K562 (cell line): ENCODE measurements at regions not wholly inside any gene's neighbourhood (a gene's known extent, or its start where the extent isn't known, plus 50 kb on each side); places are given as distances from the start of the nearest gene placed in this dataset.

Experiments used
- ATAC-seq: fragments of 200-7000 bp; cut with Tn5 transposase; 3 replicates; pipeline ENCODE4 v1.9.1; 2020; ENCODE audit warnings: moderate library complexity
- BruUV-seq: library from RNA; stranded (reverse); fragments of 400-500 nt; replicated peaks from 2 replicates; lab custom pipeline; 2021; lab: Mats Ljungman, UMichigan
- CTCF ChIA-PET: fragments of 300-600 bp; formaldehyde crosslinking; extraction: SDS; loops from one replicate; lab custom pipeline; 2021; ENCODE audit warnings: low intra/inter-chr PET ratio; lab: Yijun Ruan, JAX
- POLR2A ChIA-PET: fragments of 300-600, 350-650 bp; sonication (Branson Sonifier 250); formaldehyde crosslinking; extraction: SDS; loops from one replicate; lab custom pipeline; 2021; ENCODE audit warnings: antibody characterized with exemption, inconsistent platforms; lab: Yijun Ruan, JAX
- DNase-seq, 4 experiments: peaks; one replicate each; pipeline versions ENCODE4 v3.0.0 to v3.0.0-alpha.2; 2011 to 2018; ENCODE audit warnings: low spot score in 3 of 4, mixed read lengths in 3 of 4; ENCODE audit errors: extremely low read depth in 1 of 4
- FAIRE-seq: peaks from 2 replicates; lab custom pipeline; 2011; peaks lifted over from hg19 to GRCh38; lab: Jason Lieb, UNC
- H2AFZ ChIP-seq: 2 replicates; pipeline ENCODE4 v1.6.0; 2011; ENCODE audit warnings: low read depth, low read length, control low read depth, inconsistent platforms
- H3K27ac ChIP-seq: fragments of 200-600 bp; 3 replicates; pipeline ENCODE4 v1.8.0; 2011; ENCODE audit warnings: low read depth, mild to moderate bottlenecking, control low read depth, inconsistent platforms, low read length, moderate library complexity, mixed read lengths; ENCODE audit errors: extremely low read depth
- H3K27me3 ChIP-seq, 2 experiments: fragments of 300-600 bp in 1 of 2; 2 replicates in 1 of 2; 3 replicates in 1 of 2; pipeline versions ENCODE4 v1.6.0 to v1.8.0; 2011; ENCODE audit warnings: inconsistent platforms in 2 of 2, low read length in 2 of 2, mild to moderate bottlenecking in 1 of 2, mixed read lengths in 1 of 2, moderate library complexity in 1 of 2; ENCODE audit not compliant: control insufficient read depth in 2 of 2, insufficient read depth in 2 of 2
- H3K36me3 ChIP-seq: fragments of 300-600 bp; 3 replicates; pipeline ENCODE4 v1.8.0; 2011; ENCODE audit warnings: mild to moderate bottlenecking, low read length, inconsistent platforms; ENCODE audit not compliant: control insufficient read depth, insufficient read depth
- H3K4me1 ChIP-seq, 2 experiments: fragments of 200-600 bp in 1 of 2; replicated peaks in 1 of 2; 2 replicates in 1 of 2; 3 replicates in 1 of 2; pipeline versions ENCODE4 v1.5.1 to v1.8.0; 2011; ENCODE audit warnings: inconsistent platforms in 2 of 2, low read length in 2 of 2, mild to moderate bottlenecking in 1 of 2, mixed read lengths in 1 of 2, moderate library complexity in 1 of 2; ENCODE audit not compliant: control insufficient read depth in 2 of 2, insufficient read depth in 2 of 2
- H3K4me2 ChIP-seq: 2 replicates; pipeline ENCODE4 v1.6.1; 2011; ENCODE audit warnings: low read length, control low read depth, inconsistent platforms, mixed read lengths; ENCODE audit not compliant: insufficient read depth
- H3K4me3 ChIP-seq: fragments of 200-600 bp; sonication (generic), shearing (Covaris generic); 2 replicates; pipeline ENCODE4 v1.5.1; 2016; ENCODE audit warnings: control low read depth, inconsistent platforms
- H3K79me2 ChIP-seq: fragments of 200-600 bp; 3 replicates; pipeline ENCODE4 v1.8.0; 2011; ENCODE audit warnings: low read length, inconsistent platforms; ENCODE audit not compliant: control insufficient read depth, insufficient read depth
- H3K9ac ChIP-seq, 2 experiments: 2 replicates each; pipeline versions ENCODE4 v1.6.0 to v1.6.1; 2011; ENCODE audit warnings: low read depth in 2 of 2, low read length in 2 of 2, control low read depth in 1 of 2, inconsistent platforms in 1 of 2, mild to moderate bottlenecking in 1 of 2, mixed read lengths in 1 of 2; ENCODE audit not compliant: insufficient read depth in 1 of 2
- H3K9me1 ChIP-seq: one replicate; pipeline ENCODE4 v1.6.0; 2011; ENCODE audit warnings: inconsistent platforms, mild to moderate bottlenecking, low read length, moderate library complexity; ENCODE audit not compliant: control insufficient read depth, insufficient read depth
- H3K9me3 ChIP-seq: replicated peaks from 2 replicates; pipeline ENCODE4 v1.5.1; 2011; ENCODE audit warnings: low read depth, low read length, inconsistent platforms; ENCODE audit not compliant: control insufficient read depth, insufficient read depth
- H4K20me1 ChIP-seq: replicated peaks from 2 replicates; pipeline ENCODE4 v1.6.1; 2011; ENCODE audit warnings: low read length, inconsistent platforms, mixed read lengths; ENCODE audit not compliant: control insufficient read depth, insufficient read depth
- CCAR2 ChIP-seq: fragments of 200-400 bp; formaldehyde crosslinking; IDR thresholded peaks from 2 replicates; pipeline ENCODE4 v1.6.1; 2017; ENCODE audit warnings: mild to moderate bottlenecking, low read depth, low read length
- SETDB1 ChIP-seq: IDR thresholded peaks from one replicate; pipeline ENCODE4 v1.6.1; 2012; ENCODE audit warnings: low read length, control low read depth, inconsistent platforms
- SRSF1 ChIP-seq: fragments of 200-400 bp; formaldehyde crosslinking; IDR thresholded peaks from 2 replicates; pipeline ENCODE4 v1.6.1; 2017; ENCODE audit warnings: mild to moderate bottlenecking, low read depth, low read length, moderate library complexity
- ZNF512 ChIP-seq: IDR thresholded peaks from 2 replicates; pipeline ENCODE4 v1.6.1; 2016; ENCODE audit warnings: missing genetic modification characterization, missing compliant biosample characterization
- WGBS: fragments of 100-300 bp; shearing (Covaris generic); methylation state at CpG from one replicate; pipeline ENCODE4 v1.1.6; 2016; ENCODE audit warnings: low coverage, mixed read lengths; ENCODE audit not compliant: insufficient coverage; ENCODE audit errors: missing lambda C conversion rate; 5-methylcytosine and 5-hydroxymethylcytosine counted together
- in situ Hi-C: fragments of 300-500 bp; cut with MboI; formaldehyde crosslinking; loops from 4 replicates; pipeline ENCODE4 v1.15.0; 2018; ENCODE audit warnings: inconsistent platforms, mixed read lengths
- intact Hi-C: fragments of 100-400 bp; cut with micrococcal nuclease; formaldehyde crosslinking; loops from 2 replicates; pipeline ENCODE4 v1.14.2; 2022
- TF ChIP-seq, protein P1 (sequence below): IDR thresholded peaks from 3 replicates; pipeline ENCODE4 v1.6.1; 2011; ENCODE audit warnings: borderline replicate concordance, mild to moderate bottlenecking, moderate library complexity; ENCODE audit not compliant: insufficient read length; ENCODE audit errors: extremely low read depth

GRCh38 chr10:21421016-21421415, 104.5 kb downstream of the SKIDA1 start:
- Histone ChIP-seq H3K27ac (no peak overlapping the region), H3K4me1 (no peaks in the 10 kb centered on the region), H3K9ac (no peak overlapping the region), H3K9me1 (no peaks in the 10 kb centered on the region), H3K27me3 (peaks cover 2 to 17% of the 10 kb centered on the region in 2 experiments; a peak in 4 of 5 replicates), H4K20me1 (no peaks in the 10 kb centered on the region), H3K9me3 (no peaks in the 10 kb centered on the region), H3K79me2 (no peaks in the 10 kb centered on the region), H2AFZ (no peak overlapping the region), H3K4me3 (no peak overlapping the region), H3K4me2 (no peak overlapping the region), H3K36me3 (no peaks in the 10 kb centered on the region)
- FAIRE-seq = no peak
- ChIA-PET POLR2A (no interaction called here), CTCF (no interaction called here)
- in situ Hi-C loops = no loop called here
- WGBS = 0% methylated on average over 2 of the region's 2 CpGs
- TF ChIP-seq SETDB1 (no peak), SRSF1 (no peak), ZNF512 (tag) (no peak), CCAR2 (no peak)
- TF ChIP-seq, protein P1, sequence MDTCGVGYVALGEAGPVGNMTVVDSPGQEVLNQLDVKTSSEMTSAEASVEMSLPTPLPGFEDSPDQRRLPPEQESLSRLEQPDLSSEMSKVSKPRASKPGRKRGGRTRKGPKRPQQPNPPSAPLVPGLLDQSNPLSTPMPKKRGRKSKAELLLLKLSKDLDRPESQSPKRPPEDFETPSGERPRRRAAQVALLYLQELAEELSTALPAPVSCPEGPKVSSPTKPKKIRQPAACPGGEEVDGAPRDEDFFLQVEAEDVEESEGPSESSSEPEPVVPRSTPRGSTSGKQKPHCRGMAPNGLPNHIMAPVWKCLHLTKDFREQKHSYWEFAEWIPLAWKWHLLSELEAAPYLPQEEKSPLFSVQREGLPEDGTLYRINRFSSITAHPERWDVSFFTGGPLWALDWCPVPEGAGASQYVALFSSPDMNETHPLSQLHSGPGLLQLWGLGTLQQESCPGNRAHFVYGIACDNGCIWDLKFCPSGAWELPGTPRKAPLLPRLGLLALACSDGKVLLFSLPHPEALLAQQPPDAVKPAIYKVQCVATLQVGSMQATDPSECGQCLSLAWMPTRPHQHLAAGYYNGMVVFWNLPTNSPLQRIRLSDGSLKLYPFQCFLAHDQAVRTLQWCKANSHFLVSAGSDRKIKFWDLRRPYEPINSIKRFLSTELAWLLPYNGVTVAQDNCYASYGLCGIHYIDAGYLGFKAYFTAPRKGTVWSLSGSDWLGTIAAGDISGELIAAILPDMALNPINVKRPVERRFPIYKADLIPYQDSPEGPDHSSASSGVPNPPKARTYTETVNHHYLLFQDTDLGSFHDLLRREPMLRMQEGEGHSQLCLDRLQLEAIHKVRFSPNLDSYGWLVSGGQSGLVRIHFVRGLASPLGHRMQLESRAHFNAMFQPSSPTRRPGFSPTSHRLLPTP = no peak
- no peak for ATAC-seq
- no TSS peak for BruUV-seq
- DNase-seq = no peak
- intact Hi-C loops = no loop called here
